GM12892 (cell line): ENCODE measurements at regions not wholly inside any gene's neighbourhood (a gene's known extent, or its start where the extent isn't known, plus 50 kb on each side); places are given as distances from the start of the nearest gene placed in this dataset.
"Not testable (repeated sequence)": the region's sequence is repeated elsewhere in the genome, so short reads cannot be mapped to it uniquely, and the experiment has no call there.

Experiments used
- POLR2A ChIP-seq: IDR thresholded peaks from 2 replicates; pipeline ENCODE4 v1.6.1; 2011; ENCODE audit warnings: low read depth, low read length, control low read depth
- POLR2AphosphoS5 ChIP-seq: IDR thresholded peaks from 2 replicates; pipeline ENCODE4 v1.6.1; 2011; ENCODE audit warnings: low read depth, low read length, control low read depth

- TF ChIP-seq POLR2A, POLR2AphosphoS5: not testable (repeated sequence)
Measured at GRCh38 chr7:103211049-103211448, 62.1 kb upstream of the NAPEPLD start.
